HG03558 (cell line): ENCODE measurements at regions not wholly inside any gene's neighbourhood (a gene's known extent, or its start where the extent isn't known, plus 50 kb on each side); places are given as distances from the start of the nearest gene placed in this dataset.
"Not testable (repeated sequence)": the region's sequence is repeated elsewhere in the genome, so short reads cannot be mapped to it uniquely, and the experiment has no call there.

Experiments used
- ATAC-seq: cut with Tn5 transposase; IDR thresholded peaks from one replicate; pipeline ENCODE4 v1.9.1; 2021; ENCODE audit warnings: moderate number of reproducible peaks; ENCODE audit not compliant: unreplicated experiment; ENCODE audit errors: extremely low read depth

GRCh38 chr7:45401155-45401554, 173.0 kb upstream of the ADCY1 start:
- ATAC-seq: no peak

- no peak for ATAC-seq
These were observed 172.3 kb upstream of the ADCY1 start for GRCh38 chr7:45401851-45402250.

GRCh38 chr7:45402480-45403218, 171.5 kb upstream of the ADCY1 start:
- ATAC-seq: peak; percentile 61

DNA sequence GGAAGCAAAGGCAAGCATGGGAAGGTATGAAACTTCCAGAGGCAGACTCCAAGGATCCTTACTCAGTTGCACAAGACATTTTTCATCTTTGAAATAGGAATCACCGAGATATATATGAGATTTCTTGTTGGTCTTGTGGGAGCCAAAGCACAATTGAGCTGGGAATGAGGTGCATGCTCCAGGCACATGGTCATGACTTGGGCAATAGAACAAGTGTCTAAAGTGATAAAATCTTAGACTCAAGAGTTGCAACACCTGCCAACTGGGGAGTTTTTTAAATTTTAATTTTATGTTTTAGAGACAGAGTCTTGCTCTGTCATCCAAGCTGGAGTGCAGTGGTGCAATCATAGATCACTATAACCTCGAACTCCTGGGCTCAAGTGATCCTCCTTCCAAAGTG, 169.5 kb upstream of the ADCY1 start:
- no peak for ATAC-seq

GRCh38 chr7:45407730-45408408, 166.3 kb upstream of the ADCY1 start:
- ATAC-seq: no peak

DNA sequence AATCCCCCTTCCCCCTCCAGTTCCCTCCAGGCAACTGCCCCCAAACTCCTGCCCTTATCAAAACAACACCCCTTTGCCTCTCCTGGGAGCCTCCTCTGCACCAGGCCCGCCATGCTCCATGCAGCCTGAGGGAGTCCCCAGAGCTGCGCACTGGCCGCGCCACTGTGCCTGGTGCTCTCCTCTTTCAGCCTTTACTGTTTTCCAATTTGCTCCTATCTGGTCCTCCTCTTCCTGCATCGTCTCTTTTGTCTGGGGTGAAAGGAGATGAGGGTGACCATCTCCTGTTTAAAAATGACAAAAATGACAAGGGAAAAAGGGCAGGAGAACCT, 165.8 kb upstream of the ADCY1 start:
- no peak for ATAC-seq

DNA sequence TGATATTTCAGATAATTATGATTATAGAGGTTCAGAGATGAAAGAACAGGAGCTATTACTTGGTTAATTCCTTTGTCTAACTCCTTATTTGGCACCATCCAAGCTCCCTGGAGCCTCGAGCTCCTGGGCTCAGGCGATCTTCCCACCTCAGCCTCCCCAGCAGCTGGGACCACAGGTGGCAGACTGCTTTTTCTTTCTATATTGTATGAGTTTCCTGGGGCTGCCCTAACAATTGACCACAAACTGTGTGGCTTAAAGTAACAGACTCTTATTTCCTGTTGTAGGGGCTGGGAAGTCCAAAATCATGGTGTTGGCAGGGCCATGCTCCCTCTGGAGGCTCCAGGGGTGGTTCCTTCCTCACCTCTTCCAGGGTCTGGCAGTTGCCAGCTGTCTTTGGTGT, 163.3 kb upstream of the ADCY1 start:
- ATAC-seq: no peak

DNA sequence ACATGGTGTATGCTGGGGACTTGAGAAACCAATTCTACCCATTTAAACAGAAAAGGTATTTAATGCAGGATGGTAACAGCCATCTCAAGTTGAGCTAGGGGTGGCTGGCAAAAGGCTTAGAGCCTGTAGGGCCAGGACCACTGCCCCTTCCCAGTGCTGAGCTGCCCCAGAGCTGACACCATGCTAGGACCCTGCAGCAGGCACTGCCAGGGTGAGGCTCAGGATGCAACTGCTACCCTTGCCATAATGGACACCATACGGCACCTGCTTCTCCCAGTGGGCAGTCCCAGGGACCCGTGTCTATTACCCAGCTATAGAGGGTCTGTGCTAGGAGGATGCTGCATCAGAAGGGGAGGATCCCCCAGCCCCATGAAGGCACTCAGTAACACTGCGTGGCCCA, 160.7 kb upstream of the ADCY1 start:
- ATAC-seq: no peak

GRCh38 chr7:45414226-45414625, 159.9 kb upstream of the ADCY1 start:
- no peak for ATAC-seq

DNA sequence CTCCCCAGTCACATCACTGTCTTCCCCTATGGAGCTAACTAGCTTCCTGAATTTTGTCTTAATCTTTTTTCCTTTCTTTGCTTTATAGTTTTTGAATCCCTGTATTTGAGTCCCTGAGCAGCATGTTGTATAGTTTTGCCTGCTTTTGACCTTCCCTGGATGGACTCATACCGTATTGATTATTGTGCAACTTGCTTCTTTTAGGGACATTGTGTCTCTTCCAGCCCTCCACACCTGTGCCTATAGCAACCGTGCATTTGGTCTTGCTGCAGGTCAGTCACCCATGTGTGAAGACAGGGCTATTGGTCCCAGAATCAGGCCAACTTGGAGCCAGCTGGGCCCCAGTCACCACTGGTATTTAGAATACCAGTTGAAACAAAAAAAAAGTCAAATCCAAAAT, 158.9 kb upstream of the ADCY1 start:
- ATAC-seq: no peak

- no peak for ATAC-seq
These were observed 157.3 kb upstream of the ADCY1 start for GRCh38 chr7:45416846-45417245.

DNA sequence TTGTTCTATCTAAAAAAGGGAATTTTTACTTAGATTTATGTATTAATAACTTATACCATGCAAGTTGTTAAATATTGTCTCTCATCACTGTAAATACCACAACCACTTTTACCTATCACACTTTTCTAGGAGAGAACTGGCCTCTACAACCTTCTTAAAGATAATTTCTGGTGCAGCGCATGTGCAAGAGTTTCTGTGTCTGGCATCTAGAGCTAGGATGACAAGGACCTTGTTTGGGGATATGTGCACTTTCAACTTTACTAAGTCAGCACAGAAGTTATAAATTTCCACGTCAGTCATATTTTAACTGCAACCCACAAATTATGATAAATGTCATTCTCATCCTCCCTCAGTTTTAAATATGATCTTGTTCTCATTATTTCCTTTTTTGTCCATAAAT, 156.9 kb upstream of the ADCY1 start:
- ATAC-seq: no peak

DNA sequence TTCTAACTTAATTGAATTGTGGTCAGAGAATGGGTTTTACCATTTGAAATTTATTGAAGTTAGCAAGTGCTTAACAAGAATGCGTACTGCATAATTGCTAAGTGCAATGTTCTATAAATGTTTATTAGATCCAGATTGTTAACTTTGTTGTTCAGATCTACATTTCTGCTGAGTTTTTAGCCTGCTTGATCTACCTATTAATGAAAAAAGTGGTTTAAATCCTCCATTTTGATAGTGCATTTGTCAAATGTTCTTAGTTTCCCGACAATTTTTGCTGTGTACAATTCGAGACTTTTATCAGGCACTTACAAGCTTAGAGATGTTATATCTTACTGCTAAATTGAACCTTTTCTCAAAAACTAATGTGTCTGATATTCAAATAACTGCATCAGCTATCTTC, 156.4 kb upstream of the ADCY1 start:
- no peak for ATAC-seq

DNA sequence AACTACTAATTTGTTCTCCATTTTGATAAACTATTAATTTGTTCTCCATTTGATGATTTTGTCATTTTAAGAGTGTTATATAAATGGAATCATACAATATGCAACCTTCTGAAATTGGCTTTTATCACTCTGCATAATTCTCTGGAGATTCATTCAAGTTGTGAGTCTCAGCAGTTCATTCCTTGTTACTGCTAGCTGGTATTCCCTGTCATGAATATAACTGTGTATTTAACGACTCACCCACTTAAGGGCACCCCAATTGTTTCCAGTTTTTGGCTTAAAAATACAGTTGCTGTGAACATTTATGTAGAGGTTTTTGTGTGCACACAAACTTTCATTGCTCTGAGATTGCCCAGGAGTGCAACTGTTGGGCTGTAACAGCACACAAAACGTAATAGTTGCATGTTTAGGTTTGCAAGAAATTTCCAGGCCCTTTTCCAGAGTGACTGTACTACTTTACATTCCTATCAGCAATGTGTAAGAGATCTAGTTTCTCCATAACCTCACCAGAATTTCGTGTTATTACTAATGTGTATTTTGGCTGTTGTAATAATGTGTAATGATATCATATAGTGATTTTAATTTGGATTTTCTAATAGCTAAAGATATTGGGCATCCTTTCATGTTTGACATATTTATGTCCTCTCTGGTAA, 153.2 kb upstream of the ADCY1 start:
- ATAC-seq: no peak

DNA sequence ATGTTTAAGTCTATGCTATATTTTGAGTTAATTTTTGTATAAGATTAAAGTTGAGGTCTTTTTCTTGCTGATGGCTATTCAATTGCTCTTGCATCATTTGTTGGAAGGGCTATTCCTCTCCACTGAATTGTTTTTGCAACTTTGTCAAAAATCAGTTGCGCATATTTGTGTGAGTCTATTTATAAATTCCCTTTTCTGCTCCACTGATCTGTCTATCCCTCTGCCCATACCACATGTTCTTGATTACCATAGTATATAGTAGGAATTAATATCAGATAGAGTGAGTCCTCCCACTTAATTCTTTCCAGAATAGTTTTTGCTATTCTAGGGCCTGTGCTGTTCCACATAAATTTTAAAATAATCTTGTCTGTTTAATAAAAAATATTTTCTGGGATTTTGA, 152.4 kb upstream of the ADCY1 start:
- ATAC-seq: no peak

DNA sequence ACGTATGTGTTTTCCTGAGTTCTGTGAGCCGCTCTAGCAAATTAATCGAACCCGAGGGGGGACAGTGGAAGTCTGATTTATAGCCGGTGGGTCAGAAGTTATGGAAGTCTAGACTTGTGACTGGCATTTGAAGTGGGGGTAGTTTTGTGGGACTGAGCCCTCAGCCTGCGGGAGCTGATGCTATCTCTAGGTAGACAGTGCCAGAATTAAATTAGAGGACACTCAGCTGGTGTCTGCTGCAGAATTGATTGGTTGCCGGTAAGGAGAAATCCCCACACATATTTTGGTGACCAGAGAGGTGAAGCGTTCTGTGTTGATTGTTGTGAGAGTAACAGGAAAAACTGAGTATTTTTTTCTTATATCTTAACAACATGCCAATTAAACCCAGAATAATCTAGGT, 143.8 kb upstream of the ADCY1 start:
- ATAC-seq: no peak

DNA sequence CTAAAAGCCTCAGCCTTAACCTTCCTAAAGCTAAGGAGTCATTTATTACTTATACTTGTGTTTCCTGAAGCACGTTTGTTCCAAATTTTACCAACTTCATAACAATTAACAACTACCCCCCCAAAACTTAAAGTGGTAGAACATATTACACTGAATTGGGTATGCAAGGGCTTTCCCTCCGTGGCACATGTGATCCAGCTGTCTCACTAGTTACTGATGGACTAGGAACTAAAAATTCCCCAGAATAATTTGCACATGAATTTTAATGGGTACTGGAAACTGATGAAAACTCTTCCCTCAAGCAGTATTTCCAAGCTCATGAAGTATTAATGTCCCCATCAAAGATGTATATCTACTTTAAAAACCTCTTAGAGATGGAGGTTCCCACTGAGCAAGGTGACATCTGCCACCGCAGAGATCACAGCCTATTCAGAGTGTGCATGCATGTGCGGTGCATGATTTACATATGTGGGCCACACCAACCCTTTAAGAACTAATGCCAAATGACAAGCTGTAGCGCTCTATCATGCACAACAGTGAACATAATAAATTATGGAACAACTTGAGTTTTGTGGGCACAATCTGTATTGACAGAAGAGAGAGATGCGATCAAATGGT, 139.9 kb upstream of the ADCY1 start:
- no peak for ATAC-seq

DNA sequence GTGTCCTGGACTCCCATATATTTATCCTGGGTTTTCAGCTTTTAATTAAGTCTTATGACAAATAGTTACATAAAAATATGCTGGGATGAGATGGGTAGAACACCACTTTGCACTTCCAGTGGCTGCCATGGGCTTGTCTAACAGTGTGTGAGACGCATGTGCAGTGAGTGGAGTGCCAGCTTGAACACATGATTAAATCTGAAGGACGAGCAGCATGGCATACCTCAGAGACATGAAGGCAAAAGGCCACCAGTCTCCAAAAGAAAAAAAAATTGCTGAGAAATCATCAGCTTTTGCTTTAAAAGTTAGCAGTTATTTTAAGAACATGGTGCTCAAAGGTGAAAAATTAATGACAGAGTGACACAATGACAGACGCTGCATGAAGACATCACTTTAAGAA, 139.0 kb upstream of the ADCY1 start:
- ATAC-seq: no peak

GRCh38 chr7:45435846-45436245, 138.3 kb upstream of the ADCY1 start:
- no peak for ATAC-seq

DNA sequence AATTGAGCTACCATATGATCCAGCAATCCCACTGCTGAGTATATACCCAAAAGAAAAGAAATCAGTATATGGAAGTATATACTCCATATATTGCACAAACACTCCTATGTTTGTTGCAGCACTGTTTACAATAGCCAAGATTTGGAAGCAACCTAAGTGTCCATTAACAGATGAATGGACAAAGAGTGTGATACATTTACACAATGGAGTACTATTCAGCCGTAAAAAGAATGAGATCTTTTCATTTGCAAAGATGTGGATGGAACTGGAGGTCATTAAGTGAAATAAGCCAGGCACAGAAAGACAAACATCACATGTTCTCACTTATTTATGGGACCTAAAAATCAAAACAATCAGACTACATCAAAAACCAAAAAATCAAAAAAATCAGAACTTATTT, 133.4 kb upstream of the ADCY1 start:
- ATAC-seq: not testable (repeated sequence)

GRCh38 chr7:45443263-45443662, 130.9 kb upstream of the ADCY1 start:
- no peak for ATAC-seq
